ENCODE measurements at regions not wholly inside any gene's neighbourhood (a gene's known extent, or its start where the extent isn't known, plus 50 kb on each side); places are given as distances from the start of the nearest gene placed in this dataset.

GRCh38 chr1:195951313-195951712 lies 656.9 kb downstream of the KCNT2 start:
- no peak for TF ChIP-seq CTCF (IDR thresholded peaks at IDR 0.05)
- TF ChIP-seq EZH2 (IDR thresholded peaks at IDR 0.05) = no peak
- TF ChIP-seq EZH2phosphoT487 (IDR thresholded peaks at IDR 0.05) = no peak

All from neural progenitor cell (in vitro differentiated cells).